HepG2 (cell line): ENCODE measurements at regions not wholly inside any gene's neighbourhood (a gene's known extent, or its start where the extent isn't known, plus 50 kb on each side); places are given as distances from the start of the nearest gene placed in this dataset.

Experiments used
- ATAC-seq: fragments of 200-7000 bp; cut with Tn5 transposase; 3 replicates; pipeline ENCODE4 v1.9.1; 2020; ENCODE audit warnings: mild to moderate bottlenecking, moderate library complexity
- BruUV-seq: library from RNA; stranded (reverse); fragments of 400-500 nt; replicated peaks from 2 replicates; lab custom pipeline; 2021; lab: Mats Ljungman, UMichigan
- CTCF ChIA-PET: fragments of 300-600 bp; formaldehyde crosslinking; extraction: SDS; loops from one replicate; lab custom pipeline; 2021; ENCODE audit warnings: low total read pairs, inconsistent platforms, low intra/inter-chr PET ratio; lab: Yijun Ruan, JAX
- POLR2A ChIA-PET: fragments of 350-600 bp; sonication (Branson Sonifier 250); formaldehyde crosslinking; loops from one replicate; lab custom pipeline; 2020; ENCODE audit warnings: antibody characterized with exemption, inconsistent platforms; lab: Yijun Ruan, JAX
- DNase-seq: peaks from one replicate; pipeline ENCODE4 v3.0.0-alpha.2; 2015; ENCODE audit warnings: low spot score
- FAIRE-seq: peaks from 3 replicates; lab custom pipeline; 2011; peaks lifted over from hg19 to GRCh38; lab: Jason Lieb, UNC
- H2AFZ ChIP-seq: one replicate; pipeline ENCODE4 v1.6.1; 2011; ENCODE audit warnings: low read length, inconsistent platforms
- H3K27ac ChIP-seq: fragments of 300-600 bp; 3 replicates; pipeline ENCODE4 v1.8.0; 2011; ENCODE audit warnings: mixed run types, mild to moderate bottlenecking, mixed read lengths, low read length, inconsistent platforms; ENCODE audit not compliant: insufficient read depth; ENCODE audit errors: extremely low read length
- H3K27me3 ChIP-seq, 2 experiments: fragments of 200-600 bp in 1 of 2; 2 replicates in 1 of 2; 3 replicates in 1 of 2; pipeline versions ENCODE4 v1.6.0 to v1.8.0; 2011; ENCODE audit warnings: low read length in 2 of 2, mild to moderate bottlenecking in 2 of 2, moderate library complexity in 2 of 2, inconsistent platforms in 1 of 2; ENCODE audit not compliant: insufficient read depth in 2 of 2, control insufficient read depth in 1 of 2
- H3K36me3 ChIP-seq, 2 experiments: fragments of 200-600 bp in 1 of 2; replicated peaks in 1 of 2; 2 replicates in 1 of 2; 3 replicates in 1 of 2; pipeline versions ENCODE4 v1.5.1 to v1.8.0; 2011; ENCODE audit warnings: low read length in 2 of 2, inconsistent platforms in 1 of 2; ENCODE audit not compliant: insufficient read depth in 2 of 2, control insufficient read depth in 1 of 2
- H3K4me1 ChIP-seq: 2 replicates; pipeline ENCODE4 v1.5.1; 2012; ENCODE audit warnings: low read length, inconsistent platforms; ENCODE audit not compliant: insufficient read depth
- H3K4me2 ChIP-seq: 2 replicates; pipeline ENCODE4 v1.6.0; 2011; ENCODE audit warnings: low read depth, low read length, inconsistent platforms
- H3K4me3 ChIP-seq, 3 experiments: fragments of 200-600 bp in 1 of 3; sonication (generic), shearing (Covaris generic) in 1 of 3; replicated peaks in 1 of 3; 2 replicates each; pipeline ENCODE4 v1.5.1; 2011 to 2016; ENCODE audit warnings: low read length in 3 of 3, inconsistent platforms in 2 of 3, low read depth in 2 of 3, mild to moderate bottlenecking in 2 of 3, control low read depth in 1 of 3, mixed read lengths in 1 of 3; ENCODE audit not compliant: insufficient read depth in 1 of 3
- H3K79me2 ChIP-seq: one replicate; pipeline ENCODE4 v1.6.1; 2011; ENCODE audit warnings: low read length, inconsistent platforms; ENCODE audit not compliant: insufficient read depth
- H3K9ac ChIP-seq: 2 replicates; pipeline ENCODE4 v1.6.0; 2011; ENCODE audit warnings: mild to moderate bottlenecking, low read depth, low read length, inconsistent platforms; ENCODE audit not compliant: insufficient read depth
- H3K9me3 ChIP-seq: 2 replicates; pipeline ENCODE4 v1.5.1; 2012; ENCODE audit warnings: mild to moderate bottlenecking, low read length
- H4K20me1 ChIP-seq: 2 replicates; pipeline ENCODE4 v1.6.0; 2011; ENCODE audit warnings: inconsistent platforms, mild to moderate bottlenecking, low read length, moderate library complexity; ENCODE audit not compliant: insufficient read depth
- EZH2 ChIP-seq: conservative IDR thresholded peaks from 2 replicates; pipeline ENCODE4 v1.6.1; 2012; ENCODE audit warnings: mild to moderate bottlenecking, low read depth, low read length, moderate library complexity
- SOX6 ChIP-seq, 2 experiments: fragments of 450-650 bp in 1 of 2; sonication (generic) in 1 of 2; formaldehyde crosslinking in 1 of 2; IDR thresholded peaks; 2 replicates each; pipeline versions ENCODE4 v1.4.0 to v1.6.1; 2017 to 2020; ENCODE audit warnings: antibody characterized with exemption in 1 of 2, mild to moderate bottlenecking in 1 of 2, missing genetic modification reagents in 1 of 2
- WGBS: methylation state at CpG from one replicate; pipeline ENCODE4 v1.1.6; 2017; ENCODE audit warnings: low lambda C conversion rate; 5-methylcytosine and 5-hydroxymethylcytosine counted together
- in situ Hi-C: cut with HindIII; loops from 2 replicates; pipeline ENCODE4 v1.10.0; 2017; ENCODE audit warnings: low pct_unique_long_range_greater_than_20kb; ENCODE audit not compliant: extremely low pct_ligation_motif_present
- intact Hi-C: fragments of 100-400 bp; cut with micrococcal nuclease; formaldehyde crosslinking; loops from one replicate; pipeline ENCODE4 v1.10.0; 2022; ENCODE audit not compliant: unreplicated experiment
- TF ChIP-seq, protein P1 (sequence below): sonication (generic); formaldehyde crosslinking; IDR thresholded peaks from 2 replicates; pipeline ENCODE4 v1.8.1; 2023; ENCODE audit warnings: missing genetic modification reagents, mild to moderate bottlenecking, borderline replicate concordance
- TF ChIP-seq, protein P2 (sequence below): sonication (generic); formaldehyde crosslinking; IDR thresholded peaks from 2 replicates; pipeline ENCODE4 v1.5.0; 2020; ENCODE audit warnings: mild to moderate bottlenecking, missing genetic modification reagents
- TF ChIP-seq, protein P3 (sequence below): sonication (generic); formaldehyde crosslinking; IDR thresholded peaks from 2 replicates; pipeline ENCODE4 v1.4.0; 2020; ENCODE audit warnings: missing genetic modification reagents, borderline replicate concordance
- TF ChIP-seq, protein P4 (sequence below): sonication (generic); formaldehyde crosslinking; IDR thresholded peaks from 2 replicates; pipeline ENCODE4 v1.5.0; 2020; ENCODE audit warnings: missing genetic modification reagents

DNA sequence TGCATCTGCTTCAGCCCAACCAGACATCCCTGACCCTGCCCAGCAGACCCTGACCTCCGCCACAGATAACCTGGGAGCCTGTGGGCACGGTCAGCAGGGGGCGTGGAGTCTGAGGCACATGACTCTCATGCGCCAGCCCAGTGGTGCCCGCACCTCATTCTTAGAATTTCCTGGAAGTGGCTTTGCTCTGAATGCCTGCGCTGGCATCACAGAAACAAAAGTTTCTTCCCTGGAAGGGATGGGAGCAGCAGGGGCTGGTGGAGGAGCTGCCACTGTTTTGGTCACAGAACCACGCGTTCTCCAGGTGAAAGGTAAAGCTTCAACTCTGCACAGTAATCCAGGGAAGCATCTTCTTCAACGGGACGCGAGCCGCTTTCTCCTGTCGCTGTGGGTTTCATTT is 67.9 kb upstream of the DUSP22 start:
- Histone ChIP-seq H3K79me2 (no peaks in the 10 kb centered on the region), H3K27ac (no peak overlapping the region), H3K4me2 (no peak overlapping the region), H2AFZ (no peak overlapping the region), H4K20me1 (no peaks in the 10 kb centered on the region), H3K4me3 (no peak overlapping the region)
- TF ChIP-seq, protein P1, sequence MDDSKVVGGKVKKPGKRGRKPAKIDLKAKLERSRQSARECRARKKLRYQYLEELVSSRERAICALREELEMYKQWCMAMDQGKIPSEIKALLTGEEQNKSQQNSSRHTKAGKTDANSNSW = no peak
- TF ChIP-seq, all 625 proteins: peak for 0
- Histone ChIP-seq H3K9ac (no peak overlapping the region), H3K4me1 (peaks cover 50% of the 10 kb centered on the region), H3K27me3 (no peaks in the 10 kb centered on the region), H3K9me3 (peaks cover 6% of the 10 kb centered on the region; the same call in 1 of the 2 replicates), H3K36me3 (no peaks in the 10 kb centered on the region)
- DNase-seq (no peak), FAIRE-seq (no peak), ATAC-seq (no peak)
- 96% methylated on average over 13 of the region's 13 CpGs for WGBS
- ChIA-PET POLR2A (no interaction called here), CTCF (no interaction called here)
- in situ Hi-C loops = no loop called here
- BruUV-seq = no TSS peak
- intact Hi-C loops = no loop called here

DNA sequence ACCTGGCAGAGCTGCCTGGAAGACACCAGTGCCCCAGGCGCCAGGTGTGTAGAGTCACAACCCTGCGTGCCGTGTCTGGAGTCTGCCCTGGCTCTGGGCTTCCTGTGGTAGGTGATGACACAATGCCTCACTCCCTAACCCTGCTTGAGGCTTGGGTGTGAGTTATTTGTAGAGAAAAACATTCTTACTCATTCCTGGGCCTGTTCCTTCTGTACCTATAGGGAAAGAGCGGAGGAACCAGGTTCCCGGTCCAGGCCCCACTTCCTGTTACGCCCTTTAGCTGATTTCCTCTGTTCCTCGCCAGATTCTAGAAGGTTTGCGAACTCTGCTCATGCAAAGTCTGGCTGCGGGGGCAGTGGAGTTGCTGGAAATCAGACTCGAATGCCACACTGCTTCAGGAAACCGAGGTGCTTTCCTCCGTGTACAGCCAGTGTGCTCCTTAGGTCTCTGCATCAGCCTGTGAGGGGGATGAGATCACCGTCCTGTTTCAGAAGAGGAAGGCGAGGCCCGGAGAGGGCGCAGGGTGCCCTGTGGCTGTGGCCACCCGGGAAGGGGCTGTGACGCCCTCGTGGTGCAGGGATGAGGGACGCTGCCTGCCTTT is 67.1 kb upstream of the DUSP22 start:
- Histone ChIP-seq H3K79me2 (no peaks in the 10 kb centered on the region), H3K27ac (no peak overlapping the region), H3K9ac (no peak overlapping the region), H3K4me3 (no peak overlapping the region), H3K27me3 (no peaks in the 10 kb centered on the region), H4K20me1 (no peaks in the 10 kb centered on the region), H3K9me3 (peaks cover 6% of the 10 kb centered on the region; the same call in 1 of the 2 replicates), H3K4me2 (no peak overlapping the region), H2AFZ (no peak overlapping the region), H3K36me3 (no peaks in the 10 kb centered on the region), H3K4me1 (peaks cover 42% of the 10 kb centered on the region)
- CTCF ChIA-PET = no interaction called here
- POLR2A ChIA-PET = no interaction called here
- FAIRE-seq = no peak
- no peak for ATAC-seq
- intact Hi-C loops = no loop called here
- BruUV-seq = no TSS peak
- in situ Hi-C loops = no loop called here
- DNase-seq = no peak
- 94% methylated on average over 12 of the region's 20 CpGs for WGBS
- TF ChIP-seq, protein P2, sequence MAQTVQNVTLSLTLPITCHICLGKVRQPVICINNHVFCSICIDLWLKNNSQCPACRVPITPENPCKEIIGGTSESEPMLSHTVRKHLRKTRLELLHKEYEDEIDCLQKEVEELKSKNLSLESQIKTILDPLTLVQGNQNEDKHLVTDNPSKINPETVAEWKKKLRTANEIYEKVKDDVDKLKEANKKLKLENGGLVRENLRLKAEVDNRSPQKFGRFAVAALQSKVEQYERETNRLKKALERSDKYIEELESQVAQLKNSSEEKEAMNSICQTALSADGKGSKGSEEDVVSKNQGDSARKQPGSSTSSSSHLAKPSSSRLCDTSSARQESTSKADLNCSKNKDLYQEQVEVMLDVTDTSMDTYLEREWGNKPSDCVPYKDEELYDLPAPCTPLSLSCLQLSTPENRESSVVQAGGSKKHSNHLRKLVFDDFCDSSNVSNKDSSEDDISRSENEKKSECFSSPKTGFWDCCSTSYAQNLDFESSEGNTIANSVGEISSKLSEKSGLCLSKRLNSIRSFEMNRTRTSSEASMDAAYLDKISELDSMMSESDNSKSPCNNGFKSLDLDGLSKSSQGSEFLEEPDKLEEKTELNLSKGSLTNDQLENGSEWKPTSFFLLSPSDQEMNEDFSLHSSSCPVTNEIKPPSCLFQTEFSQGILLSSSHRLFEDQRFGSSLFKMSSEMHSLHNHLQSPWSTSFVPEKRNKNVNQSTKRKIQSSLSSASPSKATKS (CRISPR knock-in tag) = no peak
- TF ChIP-seq, protein P3, sequence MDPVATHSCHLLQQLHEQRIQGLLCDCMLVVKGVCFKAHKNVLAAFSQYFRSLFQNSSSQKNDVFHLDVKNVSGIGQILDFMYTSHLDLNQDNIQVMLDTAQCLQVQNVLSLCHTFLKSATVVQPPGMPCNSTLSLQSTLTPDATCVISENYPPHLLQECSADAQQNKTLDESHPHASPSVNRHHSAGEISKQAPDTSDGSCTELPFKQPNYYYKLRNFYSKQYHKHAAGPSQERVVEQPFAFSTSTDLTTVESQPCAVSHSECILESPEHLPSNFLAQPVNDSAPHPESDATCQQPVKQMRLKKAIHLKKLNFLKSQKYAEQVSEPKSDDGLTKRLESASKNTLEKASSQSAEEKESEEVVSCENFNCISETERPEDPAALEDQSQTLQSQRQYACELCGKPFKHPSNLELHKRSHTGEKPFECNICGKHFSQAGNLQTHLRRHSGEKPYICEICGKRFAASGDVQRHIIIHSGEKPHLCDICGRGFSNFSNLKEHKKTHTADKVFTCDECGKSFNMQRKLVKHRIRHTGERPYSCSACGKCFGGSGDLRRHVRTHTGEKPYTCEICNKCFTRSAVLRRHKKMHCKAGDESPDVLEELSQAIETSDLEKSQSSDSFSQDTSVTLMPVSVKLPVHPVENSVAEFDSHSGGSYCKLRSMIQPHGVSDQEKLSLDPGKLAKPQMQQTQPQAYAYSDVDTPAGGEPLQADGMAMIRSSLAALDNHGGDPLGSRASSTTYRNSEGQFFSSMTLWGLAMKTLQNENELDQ (CRISPR knock-in tag) = no peak
- TF ChIP-seq, protein P4, sequence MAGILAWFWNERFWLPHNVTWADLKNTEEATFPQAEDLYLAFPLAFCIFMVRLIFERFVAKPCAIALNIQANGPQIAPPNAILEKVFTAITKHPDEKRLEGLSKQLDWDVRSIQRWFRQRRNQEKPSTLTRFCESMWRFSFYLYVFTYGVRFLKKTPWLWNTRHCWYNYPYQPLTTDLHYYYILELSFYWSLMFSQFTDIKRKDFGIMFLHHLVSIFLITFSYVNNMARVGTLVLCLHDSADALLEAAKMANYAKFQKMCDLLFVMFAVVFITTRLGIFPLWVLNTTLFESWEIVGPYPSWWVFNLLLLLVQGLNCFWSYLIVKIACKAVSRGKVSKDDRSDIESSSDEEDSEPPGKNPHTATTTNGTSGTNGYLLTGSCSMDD (CRISPR knock-in tag) = no peak
- TF ChIP-seq EZH2 (no peak), SOX6 (IDR thresholded peaks at IDR 0.05) (no peak), SOX6 (CRISPR knock-in tag; IDR thresholded peaks at IDR 0.05) (no peak)
